K562 (cell line): ENCODE measurements at regions not wholly inside any gene's neighbourhood (a gene's known extent, or its start where the extent isn't known, plus 50 kb on each side); places are given as distances from the start of the nearest gene placed in this dataset.
"Not testable (repeated sequence)": the region's sequence is repeated elsewhere in the genome, so short reads cannot be mapped to it uniquely, and the experiment has no call there.

Experiments used
- ATAC-seq: fragments of 200-7000 bp; cut with Tn5 transposase; 3 replicates; pipeline ENCODE4 v1.9.1; 2020; ENCODE audit warnings: moderate library complexity
- BruUV-seq: library from RNA; stranded (reverse); fragments of 400-500 nt; replicated peaks from 2 replicates; lab custom pipeline; 2021; lab: Mats Ljungman, UMichigan
- CTCF ChIA-PET: fragments of 300-600 bp; formaldehyde crosslinking; extraction: SDS; loops from one replicate; lab custom pipeline; 2021; ENCODE audit warnings: low intra/inter-chr PET ratio; lab: Yijun Ruan, JAX
- POLR2A ChIA-PET: fragments of 300-600, 350-650 bp; sonication (Branson Sonifier 250); formaldehyde crosslinking; extraction: SDS; loops from one replicate; lab custom pipeline; 2021; ENCODE audit warnings: antibody characterized with exemption, inconsistent platforms; lab: Yijun Ruan, JAX
- DNase-seq, 4 experiments: peaks; one replicate each; pipeline versions ENCODE4 v3.0.0 to v3.0.0-alpha.2; 2011 to 2018; ENCODE audit warnings: low spot score in 3 of 4, mixed read lengths in 3 of 4; ENCODE audit errors: extremely low read depth in 1 of 4
- FAIRE-seq: peaks from 2 replicates; lab custom pipeline; 2011; peaks lifted over from hg19 to GRCh38; lab: Jason Lieb, UNC
- H2AFZ ChIP-seq: 2 replicates; pipeline ENCODE4 v1.6.0; 2011; ENCODE audit warnings: low read depth, low read length, control low read depth, inconsistent platforms
- H3K27ac ChIP-seq: fragments of 200-600 bp; 3 replicates; pipeline ENCODE4 v1.8.0; 2011; ENCODE audit warnings: low read depth, mild to moderate bottlenecking, control low read depth, inconsistent platforms, low read length, moderate library complexity, mixed read lengths; ENCODE audit errors: extremely low read depth
- H3K27me3 ChIP-seq, 2 experiments: fragments of 300-600 bp in 1 of 2; 2 replicates in 1 of 2; 3 replicates in 1 of 2; pipeline versions ENCODE4 v1.6.0 to v1.8.0; 2011; ENCODE audit warnings: inconsistent platforms in 2 of 2, low read length in 2 of 2, mild to moderate bottlenecking in 1 of 2, mixed read lengths in 1 of 2, moderate library complexity in 1 of 2; ENCODE audit not compliant: control insufficient read depth in 2 of 2, insufficient read depth in 2 of 2
- H3K36me3 ChIP-seq: fragments of 300-600 bp; 3 replicates; pipeline ENCODE4 v1.8.0; 2011; ENCODE audit warnings: mild to moderate bottlenecking, low read length, inconsistent platforms; ENCODE audit not compliant: control insufficient read depth, insufficient read depth
- H3K4me1 ChIP-seq, 2 experiments: fragments of 200-600 bp in 1 of 2; replicated peaks in 1 of 2; 2 replicates in 1 of 2; 3 replicates in 1 of 2; pipeline versions ENCODE4 v1.5.1 to v1.8.0; 2011; ENCODE audit warnings: inconsistent platforms in 2 of 2, low read length in 2 of 2, mild to moderate bottlenecking in 1 of 2, mixed read lengths in 1 of 2, moderate library complexity in 1 of 2; ENCODE audit not compliant: control insufficient read depth in 2 of 2, insufficient read depth in 2 of 2
- H3K4me2 ChIP-seq: 2 replicates; pipeline ENCODE4 v1.6.1; 2011; ENCODE audit warnings: low read length, control low read depth, inconsistent platforms, mixed read lengths; ENCODE audit not compliant: insufficient read depth
- H3K4me3 ChIP-seq: fragments of 200-600 bp; sonication (generic), shearing (Covaris generic); 2 replicates; pipeline ENCODE4 v1.5.1; 2016; ENCODE audit warnings: control low read depth, inconsistent platforms
- H3K79me2 ChIP-seq: fragments of 200-600 bp; 3 replicates; pipeline ENCODE4 v1.8.0; 2011; ENCODE audit warnings: low read length, inconsistent platforms; ENCODE audit not compliant: control insufficient read depth, insufficient read depth
- H3K9ac ChIP-seq, 2 experiments: 2 replicates each; pipeline versions ENCODE4 v1.6.0 to v1.6.1; 2011; ENCODE audit warnings: low read depth in 2 of 2, low read length in 2 of 2, control low read depth in 1 of 2, inconsistent platforms in 1 of 2, mild to moderate bottlenecking in 1 of 2, mixed read lengths in 1 of 2; ENCODE audit not compliant: insufficient read depth in 1 of 2
- H3K9me1 ChIP-seq: one replicate; pipeline ENCODE4 v1.6.0; 2011; ENCODE audit warnings: inconsistent platforms, mild to moderate bottlenecking, low read length, moderate library complexity; ENCODE audit not compliant: control insufficient read depth, insufficient read depth
- H3K9me3 ChIP-seq: replicated peaks from 2 replicates; pipeline ENCODE4 v1.5.1; 2011; ENCODE audit warnings: low read depth, low read length, inconsistent platforms; ENCODE audit not compliant: control insufficient read depth, insufficient read depth
- H4K20me1 ChIP-seq: replicated peaks from 2 replicates; pipeline ENCODE4 v1.6.1; 2011; ENCODE audit warnings: low read length, inconsistent platforms, mixed read lengths; ENCODE audit not compliant: control insufficient read depth, insufficient read depth
- ESRRA ChIP-seq: fragments of 450-650 bp; IDR thresholded peaks from 2 replicates; pipeline ENCODE4 v1.6.1; 2014; ENCODE audit warnings: low read depth, mild to moderate bottlenecking, moderate library complexity, borderline replicate concordance
- HINFP ChIP-seq: fragments of 450-650 bp; conservative IDR thresholded peaks from 2 replicates; pipeline ENCODE4 v1.6.1; 2016; ENCODE audit warnings: missing genetic modification characterization, low read depth, mild to moderate bottlenecking, control low read depth, missing compliant biosample characterization
- HMGXB4 ChIP-seq: sonication (generic); formaldehyde crosslinking; IDR thresholded peaks from 2 replicates; pipeline ENCODE4 v1.8.1; 2023; ENCODE audit warnings: mild to moderate bottlenecking, missing genetic modification reagents
- MAFG ChIP-seq: fragments of 450-650 bp; conservative IDR thresholded peaks from 2 replicates; pipeline ENCODE4 v1.6.1; 2016; ENCODE audit warnings: missing genetic modification characterization, missing compliant biosample characterization
- MEIS2 ChIP-seq: fragments of 450-650 bp; IDR thresholded peaks from 2 replicates; pipeline ENCODE4 v1.6.1; 2014; ENCODE audit warnings: mild to moderate bottlenecking; ENCODE audit not compliant: partially characterized antibody
- PRPF4 ChIP-seq: fragments of 200-400 bp; formaldehyde crosslinking; IDR thresholded peaks from one replicate; pipeline ENCODE4 v1.6.1; 2017; ENCODE audit warnings: low read length, low read depth, mild to moderate bottlenecking; ENCODE audit not compliant: insufficient read depth, poor library complexity, severe bottlenecking
- THAP12 ChIP-seq: fragments of 250-450 bp; sonication (Bioruptor Pico); IDR thresholded peaks from 2 replicates; pipeline ENCODE4 v1.9.0; 2021; ENCODE audit warnings: mild to moderate bottlenecking, inconsistent platforms
- THAP7 ChIP-seq: fragments of 250-450 bp; sonication (Bioruptor Pico); IDR thresholded peaks from 2 replicates; pipeline ENCODE4 v1.5.0; 2021
- U2AF1 ChIP-seq: fragments of 200-400 bp; formaldehyde crosslinking; optimal IDR thresholded peaks from 2 replicates; pipeline ENCODE3; 2017; ENCODE audit warnings: mild to moderate bottlenecking, low read depth, low read length, moderate library complexity
- WGBS: fragments of 100-300 bp; shearing (Covaris generic); methylation state at CpG from one replicate; pipeline ENCODE4 v1.1.6; 2016; ENCODE audit warnings: low coverage, mixed read lengths; ENCODE audit not compliant: insufficient coverage; ENCODE audit errors: missing lambda C conversion rate; 5-methylcytosine and 5-hydroxymethylcytosine counted together
- in situ Hi-C: fragments of 300-500 bp; cut with MboI; formaldehyde crosslinking; loops from 4 replicates; pipeline ENCODE4 v1.15.0; 2018; ENCODE audit warnings: inconsistent platforms, mixed read lengths
- intact Hi-C: fragments of 100-400 bp; cut with micrococcal nuclease; formaldehyde crosslinking; loops from 2 replicates; pipeline ENCODE4 v1.14.2; 2022

GRCh38 chr3:181484026-181484425 lies 227.7 kb upstream of the SOX2 start (continued):
- TF ChIP-seq U2AF1 (no peak), HINFP (tag) (no peak), HMGXB4 (CRISPR knock-in tag) (no peak), THAP12 (CRISPR knock-in tag) (no peak), PRPF4 (no peak), MAFG (tag) (no peak), MEIS2 (no peak), THAP7 (CRISPR knock-in tag) (no peak), ESRRA (no peak)

- H3K9ac ChIP-seq, POLR2A ChIA-PET, H3K27me3 ChIP-seq, FAIRE-seq, H4K20me1 ChIP-seq, H3K9me1 ChIP-seq, H2AFZ ChIP-seq, CTCF ChIA-PET, intact Hi-C loops, H3K4me1 ChIP-seq, H3K9me3 ChIP-seq, DNase-seq, BruUV-seq, H3K4me2 ChIP-seq, H3K27ac ChIP-seq, H3K4me3 ChIP-seq, H3K79me2 ChIP-seq, ATAC-seq, in situ Hi-C loops, H3K36me3 ChIP-seq: not testable (repeated sequence)
- 0% methylated on average over 1 of the region's 1 CpG for WGBS
Measured at GRCh38 chr3:181475146-181475545, 236.6 kb upstream of the SOX2 start.
